GM23338 (cell line): ENCODE measurements at regions not wholly inside any gene's neighbourhood (a gene's known extent, or its start where the extent isn't known, plus 50 kb on each side); places are given as distances from the start of the nearest gene placed in this dataset.

Experiments used
- ATAC-seq: fragments of 200-7000 bp; cut with Tn5 transposase; 3 replicates; pipeline ENCODE4 v1.9.1; 2020
- DNase-seq: peaks from one replicate; pipeline ENCODE4 v3.0.0-alpha.2; 2015; ENCODE audit warnings: low spot score
- H2AFZ ChIP-seq: fragments of 200-600 bp; sonication (generic); 2 replicates; pipeline ENCODE4 v1.8.0; 2016; ENCODE audit warnings: antibody characterized with exemption, mild to moderate bottlenecking, moderate library complexity
- H3F3A ChIP-seq: fragments of 200-600 bp; sonication (generic); replicated peaks from 2 replicates; pipeline ENCODE4 v1.8.0; 2017; ENCODE audit warnings: antibody characterized with exemption, mixed run types, low read depth
- H3K27ac ChIP-seq: fragments of 200-600 bp; sonication (generic); 2 replicates; pipeline ENCODE4 v1.6.1; 2016; ENCODE audit warnings: low read depth
- H3K27me3 ChIP-seq: fragments of 200-600 bp; sonication (generic); 2 replicates; pipeline ENCODE4 v1.8.0; 2016; ENCODE audit warnings: mild to moderate bottlenecking, mixed run types, moderate library complexity; ENCODE audit not compliant: insufficient read depth
- H3K36me3 ChIP-seq: fragments of 200-600 bp; sonication (generic); 2 replicates; pipeline ENCODE4 v1.8.0; 2016; ENCODE audit warnings: mild to moderate bottlenecking; ENCODE audit not compliant: insufficient read depth
- H3K4me1 ChIP-seq: fragments of 200-600 bp; sonication (generic); 2 replicates; pipeline ENCODE4 v1.8.0; 2016; ENCODE audit warnings: mild to moderate bottlenecking, moderate library complexity; ENCODE audit not compliant: insufficient read depth
- H3K4me2 ChIP-seq: fragments of 200-600 bp; sonication (generic); 2 replicates; pipeline ENCODE4 v1.7.1; 2017; ENCODE audit warnings: mixed run types
- H3K4me3 ChIP-seq: fragments of 200-600 bp; sonication (generic); 2 replicates; pipeline ENCODE4 v1.6.1; 2016; ENCODE audit warnings: mixed run types
- H3K79me2 ChIP-seq: fragments of 200-600 bp; sonication (generic); replicated peaks from 2 replicates; pipeline ENCODE4 v1.8.0; 2017; ENCODE audit warnings: mild to moderate bottlenecking; ENCODE audit not compliant: insufficient read depth
- H3K9me2 ChIP-seq: fragments of 200-600 bp; sonication (generic); 2 replicates; pipeline ENCODE4 v1.8.0; 2017; ENCODE audit not compliant: insufficient read depth
- H4K20me1 ChIP-seq: fragments of 200-600 bp; sonication (generic); replicated peaks from 2 replicates; pipeline ENCODE4 v1.8.0; 2017; ENCODE audit warnings: mild to moderate bottlenecking; ENCODE audit not compliant: insufficient read depth
- H3K27ac Mint-ChIP-seq: 2 replicates; pipeline ENCODE4 v1.8.0; 2020; ENCODE audit warnings: inconsistent platforms, mild to moderate bottlenecking, moderate library complexity, mixed read lengths
- H3K27me3 Mint-ChIP-seq: 3 replicates; pipeline ENCODE4 v1.8.0; 2022; ENCODE audit warnings: low read depth, mild to moderate bottlenecking, moderate library complexity, mixed read lengths, inconsistent platforms; ENCODE audit not compliant: insufficient read depth, poor library complexity
- H3K36me3 Mint-ChIP-seq: 3 replicates; pipeline ENCODE4 v1.8.0; 2021; ENCODE audit warnings: low read depth, mild to moderate bottlenecking, inconsistent platforms, moderate library complexity, mixed read lengths
- H3K4me1 Mint-ChIP-seq: 3 replicates; pipeline ENCODE4 v1.8.0; 2020; ENCODE audit warnings: mild to moderate bottlenecking, inconsistent platforms, mixed read lengths
- H3K4me3 Mint-ChIP-seq: 3 replicates; pipeline ENCODE4 v1.8.0; 2021; ENCODE audit warnings: moderate library complexity, mild to moderate bottlenecking, inconsistent platforms, mixed read lengths
- H3K9me3 Mint-ChIP-seq: 3 replicates; pipeline ENCODE4 v1.8.0; 2020; ENCODE audit warnings: moderate library complexity, mild to moderate bottlenecking, inconsistent platforms, mixed read lengths
- CTCF ChIP-seq, 2 experiments: fragments of 200-600 bp in 1 of 2; sonication (generic) in 1 of 2; conservative IDR thresholded peaks; 2 replicates each; pipeline versions ENCODE4 v1.5.1 to v1.6.1; 2016 to 2017; ENCODE audit warnings: antibody characterized with exemption in 2 of 2, low read depth in 2 of 2, mild to moderate bottlenecking in 2 of 2, moderate library complexity in 1 of 2
- ETS1 ChIP-seq: IDR thresholded peaks from 2 replicates; pipeline ENCODE4 v1.6.1; 2016; ENCODE audit warnings: antibody characterized with exemption
- EZH2 ChIP-seq: fragments of 200-600 bp; sonication (generic); IDR thresholded peaks from one replicate; pipeline ENCODE4 v1.8.0; 2017; ENCODE audit warnings: antibody characterized with exemption, mild to moderate bottlenecking, low read depth; ENCODE audit not compliant: unreplicated experiment
- EZH2phosphoT487 ChIP-seq: fragments of 200-600 bp; sonication (generic); IDR thresholded peaks from one replicate; pipeline ENCODE4 v1.8.1; 2018; ENCODE audit warnings: antibody characterized with exemption; ENCODE audit not compliant: unreplicated experiment
- JUNB ChIP-seq: IDR thresholded peaks from one replicate; pipeline ENCODE4 v1.6.1; 2016; ENCODE audit warnings: antibody characterized with exemption; ENCODE audit not compliant: unreplicated experiment
- NANOG ChIP-seq: IDR thresholded peaks from 2 replicates; pipeline ENCODE4 v1.6.1; 2016; ENCODE audit warnings: antibody characterized with exemption, borderline replicate concordance
- POLR2AphosphoS5 ChIP-seq: IDR thresholded peaks from 2 replicates; pipeline ENCODE4 v1.6.1; 2016; ENCODE audit warnings: antibody characterized with exemption, low read depth
- STAT1 ChIP-seq: IDR thresholded peaks from one replicate; pipeline ENCODE4 v1.6.1; 2016; ENCODE audit warnings: antibody characterized with exemption; ENCODE audit not compliant: unreplicated experiment
- ZNF114 ChIP-seq: fragments of 250-450 bp; sonication (Bioruptor Pico); IDR thresholded peaks from 2 replicates; pipeline ENCODE4 v1.5.0; 2020; ENCODE audit warnings: mild to moderate bottlenecking, moderate library complexity
- ZNF462 ChIP-seq: fragments of 250-450 bp; sonication (Bioruptor Pico); IDR thresholded peaks from 2 replicates; pipeline ENCODE4 v1.5.0; 2020; ENCODE audit warnings: mild to moderate bottlenecking, moderate library complexity
- TF ChIP-seq, protein P1 (sequence below): IDR thresholded peaks from one replicate; pipeline ENCODE4 v1.6.1; 2018; ENCODE audit warnings: antibody characterized with exemption; ENCODE audit not compliant: unreplicated experiment

DNA sequence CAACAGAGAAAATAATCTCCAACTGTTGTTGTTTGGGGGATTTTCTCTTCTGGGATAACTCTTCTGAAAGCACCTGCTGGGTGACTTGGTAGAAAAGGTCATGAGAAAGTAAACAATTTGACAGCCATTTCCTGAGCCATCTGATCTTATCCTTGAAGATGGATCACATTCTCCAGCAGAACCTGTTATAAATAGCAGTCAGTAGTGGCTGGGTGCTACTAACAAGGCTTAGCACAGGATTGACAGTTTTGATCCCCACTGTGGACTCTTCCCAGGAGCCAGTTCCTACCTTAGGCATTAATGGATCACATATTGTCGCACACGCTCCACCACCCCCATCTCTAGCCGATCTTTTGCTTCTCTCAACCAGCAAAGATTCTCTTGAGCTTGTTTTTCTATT, 220.2 kb downstream of the PLK2 start (continued):
- TF ChIP-seq EZH2 (no peak), JUNB (no peak), STAT1 (no peak), POLR2AphosphoS5 (no peak), NANOG (no peak), ZNF114 (CRISPR knock-in tag) (no peak)

DNA sequence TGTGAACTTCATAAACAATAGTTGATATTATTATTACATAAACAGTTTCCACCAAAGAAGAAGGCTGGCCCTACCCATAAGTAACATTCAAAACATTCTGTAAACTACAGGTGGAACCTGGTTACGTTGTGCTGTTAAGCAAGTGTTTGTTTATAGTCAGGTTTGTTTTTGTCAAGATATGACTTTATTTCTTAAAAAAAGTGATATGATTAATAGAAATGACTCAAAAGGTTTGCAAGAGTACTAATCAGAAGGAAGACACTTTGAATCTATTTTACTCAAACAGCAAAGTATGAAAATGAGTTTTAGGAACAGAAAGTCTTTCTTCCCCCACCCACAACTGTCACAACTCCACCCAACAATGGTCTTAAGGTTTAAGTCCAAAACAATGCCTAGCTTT, 220.8 kb downstream of the PLK2 start:
- Mint-ChIP-seq H3K36me3 (no peaks in the 10 kb centered on the region), H3K27me3 (no peaks in the 10 kb centered on the region), H3K27ac (no peak overlapping the region), H3K4me1 (peaks cover 6% of the 10 kb centered on the region; the same call in 2 of the 3 replicates), H3K9me3 (no peaks in the 10 kb centered on the region), H3K4me3 (no peak overlapping the region)
- Histone ChIP-seq H2AFZ (no peak overlapping the region), H3F3A (no peaks in the 10 kb centered on the region), H3K27ac (no peak overlapping the region), H3K27me3 (no peaks in the 10 kb centered on the region), H3K4me1 (no peaks in the 10 kb centered on the region), H4K20me1 (no peaks in the 10 kb centered on the region), H3K4me2 (no peak overlapping the region), H3K79me2 (no peaks in the 10 kb centered on the region), H3K9me2 (0 out of 2 replicates have a peak, but pooled peaks cover under 1% of the 10 kb centered on the region), H3K36me3 (no peaks in the 10 kb centered on the region), H3K4me3 (no peak overlapping the region)
- DNase-seq (no peak), ATAC-seq (no peak)
- TF ChIP-seq ETS1 (no peak), POLR2AphosphoS5 (no peak), EZH2phosphoT487 (no peak), ZNF462 (CRISPR knock-in tag) (no peak), NANOG (no peak), EZH2 (no peak), JUNB (no peak), CTCF (conservative IDR thresholded peaks at IDR 0.05; ENCODE audit: low read depth in 2 of 2) (no peak)
- TF ChIP-seq, protein P1, sequence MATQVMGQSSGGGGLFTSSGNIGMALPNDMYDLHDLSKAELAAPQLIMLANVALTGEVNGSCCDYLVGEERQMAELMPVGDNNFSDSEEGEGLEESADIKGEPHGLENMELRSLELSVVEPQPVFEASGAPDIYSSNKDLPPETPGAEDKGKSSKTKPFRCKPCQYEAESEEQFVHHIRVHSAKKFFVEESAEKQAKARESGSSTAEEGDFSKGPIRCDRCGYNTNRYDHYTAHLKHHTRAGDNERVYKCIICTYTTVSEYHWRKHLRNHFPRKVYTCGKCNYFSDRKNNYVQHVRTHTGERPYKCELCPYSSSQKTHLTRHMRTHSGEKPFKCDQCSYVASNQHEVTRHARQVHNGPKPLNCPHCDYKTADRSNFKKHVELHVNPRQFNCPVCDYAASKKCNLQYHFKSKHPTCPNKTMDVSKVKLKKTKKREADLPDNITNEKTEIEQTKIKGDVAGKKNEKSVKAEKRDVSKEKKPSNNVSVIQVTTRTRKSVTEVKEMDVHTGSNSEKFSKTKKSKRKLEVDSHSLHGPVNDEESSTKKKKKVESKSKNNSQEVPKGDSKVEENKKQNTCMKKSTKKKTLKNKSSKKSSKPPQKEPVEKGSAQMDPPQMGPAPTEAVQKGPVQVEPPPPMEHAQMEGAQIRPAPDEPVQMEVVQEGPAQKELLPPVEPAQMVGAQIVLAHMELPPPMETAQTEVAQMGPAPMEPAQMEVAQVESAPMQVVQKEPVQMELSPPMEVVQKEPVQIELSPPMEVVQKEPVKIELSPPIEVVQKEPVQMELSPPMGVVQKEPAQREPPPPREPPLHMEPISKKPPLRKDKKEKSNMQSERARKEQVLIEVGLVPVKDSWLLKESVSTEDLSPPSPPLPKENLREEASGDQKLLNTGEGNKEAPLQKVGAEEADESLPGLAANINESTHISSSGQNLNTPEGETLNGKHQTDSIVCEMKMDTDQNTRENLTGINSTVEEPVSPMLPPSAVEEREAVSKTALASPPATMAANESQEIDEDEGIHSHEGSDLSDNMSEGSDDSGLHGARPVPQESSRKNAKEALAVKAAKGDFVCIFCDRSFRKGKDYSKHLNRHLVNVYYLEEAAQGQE = no peak
